Endothelial cell of umbilical vein (primary cell): ENCODE measurements at regions not wholly inside any gene's neighbourhood (a gene's known extent, or its start where the extent isn't known, plus 50 kb on each side); places are given as distances from the start of the nearest gene placed in this dataset.

Experiments
- BruUV-seq: library from RNA; stranded (reverse); fragments of 400-500 nt; replicated peaks from 2 replicates; lab custom pipeline; 2021; lab: Mats Ljungman, UMichigan
- CTCF ChIA-PET: fragments of 300-600, 350-600 bp; sonication (Branson Sonifier 250); formaldehyde crosslinking; loops from one replicate; lab custom pipeline; 2021; ENCODE audit warnings: antibody characterized with exemption, inconsistent platforms; lab: Charles Lee
- POLR2A ChIA-PET: fragments of 300-600, 350-600 bp; sonication (Branson Sonifier 250); formaldehyde crosslinking; loops from one replicate; lab custom pipeline; 2021; ENCODE audit warnings: antibody characterized with exemption, inconsistent platforms; lab: Charles Lee
- DNase-seq: peaks from one replicate; pipeline ENCODE4 v3.0.0-alpha.2; 2011; ENCODE audit warnings: low read depth, low spot score
- FAIRE-seq: peaks from 2 replicates; lab custom pipeline; 2011; peaks lifted over from hg19 to GRCh38; lab: Jason Lieb, UNC
- H2AFZ ChIP-seq: 2 replicates; pipeline ENCODE4 v1.6.0; 2012; ENCODE audit warnings: low read depth, low read length, control low read depth, inconsistent platforms
- H3K27ac ChIP-seq: 2 replicates; pipeline ENCODE4 v1.5.1; 2011; ENCODE audit warnings: low read depth, mild to moderate bottlenecking, control low read depth, low read length, moderate library complexity; ENCODE audit not compliant: insufficient read depth
- H3K27me3 ChIP-seq, 2 experiments: 2 replicates each; pipeline versions ENCODE4 v1.6.0 to v1.6.1; 2011; ENCODE audit warnings: low read length in 2 of 2, mixed read lengths in 1 of 2; ENCODE audit not compliant: control insufficient read depth in 2 of 2, insufficient read depth in 2 of 2
- H3K36me3 ChIP-seq, 2 experiments: 2 replicates in 1 of 2; 3 replicates in 1 of 2; pipeline ENCODE4 v1.5.1; 2011; ENCODE audit warnings: low read length in 2 of 2, mild to moderate bottlenecking in 1 of 2, moderate library complexity in 1 of 2; ENCODE audit not compliant: control insufficient read depth in 2 of 2, insufficient read depth in 2 of 2; ENCODE audit errors: extremely low read depth in 1 of 2
- H3K4me1 ChIP-seq: 3 replicates; pipeline ENCODE4 v1.5.1; 2011; ENCODE audit warnings: mild to moderate bottlenecking, low read length; ENCODE audit not compliant: control insufficient read depth, insufficient read depth; ENCODE audit errors: extremely low read depth
- H3K4me2 ChIP-seq: 2 replicates; pipeline ENCODE4 v1.6.1; 2011; ENCODE audit warnings: low read length, control low read depth, mixed read lengths; ENCODE audit not compliant: insufficient read depth
- H3K4me3 ChIP-seq, 3 experiments: fragments of 200-600 bp in 1 of 3; sonication (generic), shearing (Covaris generic) in 1 of 3; replicated peaks in 1 of 3; 2 replicates each; pipeline ENCODE4 v1.5.1; 2011 to 2016; ENCODE audit warnings: control low read depth in 3 of 3, low read length in 3 of 3, mild to moderate bottlenecking in 2 of 3, inconsistent platforms in 1 of 3, low read depth in 1 of 3, moderate library complexity in 1 of 3; ENCODE audit not compliant: insufficient read depth in 1 of 3
- H3K79me2 ChIP-seq: 2 replicates; pipeline ENCODE4 v1.6.0; 2012; ENCODE audit warnings: low read length, inconsistent platforms; ENCODE audit not compliant: control insufficient read depth, insufficient read depth
- H3K9ac ChIP-seq: replicated peaks from 2 replicates; pipeline ENCODE3; 2011; ENCODE audit warnings: low read length, control low read depth; ENCODE audit not compliant: insufficient read depth; ENCODE audit errors: extremely low read depth
- H3K9me1 ChIP-seq: replicated peaks from 3 replicates; pipeline ENCODE4 v1.6.0; 2011; ENCODE audit warnings: mild to moderate bottlenecking, low read length; ENCODE audit not compliant: control insufficient read depth, insufficient read depth; ENCODE audit errors: extremely low read depth
- H3K9me3 ChIP-seq: replicated peaks from 2 replicates; pipeline ENCODE4 v1.5.1; 2012; ENCODE audit warnings: low read length, inconsistent platforms; ENCODE audit not compliant: control insufficient read depth, insufficient read depth
- H4K20me1 ChIP-seq: replicated peaks from 2 replicates; pipeline ENCODE3; 2011; ENCODE audit warnings: mild to moderate bottlenecking, low read length; ENCODE audit not compliant: control insufficient read depth, insufficient read depth; ENCODE audit errors: extremely low read depth
- CTCF ChIP-seq, 2 donors: IDR thresholded peaks; 1 replicate in 1 of 2; 2 replicates in 1 of 2; pipeline ENCODE4 v1.5.1; 2011; ENCODE audit warnings: low read length in 2 of 2, mild to moderate bottlenecking in 2 of 2, moderate library complexity in 2 of 2, control low read depth in 1 of 2, inconsistent platforms in 1 of 2, low read depth in 1 of 2; ENCODE audit not compliant: insufficient read depth in 1 of 2; ENCODE audit errors: extremely low read depth in 1 of 2
- EZH2 ChIP-seq: IDR thresholded peaks from 2 replicates; pipeline ENCODE4 v1.6.1; 2012; ENCODE audit warnings: borderline replicate concordance, low read depth, mild to moderate bottlenecking, moderate library complexity, low read length, inconsistent platforms; ENCODE audit not compliant: severe bottlenecking
- FOS ChIP-seq: IDR thresholded peaks from 2 replicates; pipeline ENCODE4 v1.6.1; 2011; ENCODE audit warnings: mild to moderate bottlenecking, low read length, moderate library complexity, borderline replicate concordance; ENCODE audit not compliant: insufficient read depth
- GATA2 ChIP-seq: IDR thresholded peaks from 2 replicates; pipeline ENCODE4 v1.7.0; 2011; ENCODE audit warnings: low read depth, mild to moderate bottlenecking, moderate library complexity, mixed read lengths, low read length; ENCODE audit not compliant: insufficient read length, insufficient read depth
- JUN ChIP-seq: IDR thresholded peaks from 2 replicates; pipeline ENCODE4 v1.6.1; 2011; ENCODE audit warnings: borderline replicate concordance, low read depth; ENCODE audit not compliant: insufficient read length, insufficient read depth
- MAX ChIP-seq: IDR thresholded peaks from 2 replicates; pipeline ENCODE4 v1.6.1; 2011; ENCODE audit not compliant: insufficient read depth, insufficient read length
- MYC ChIP-seq: IDR thresholded peaks from one replicate; pipeline ENCODE4 v1.6.1; 2011; ENCODE audit warnings: mild to moderate bottlenecking, low read depth, low read length
- POLR2A ChIP-seq: IDR thresholded peaks from 2 replicates; pipeline ENCODE4 v1.6.1; 2012; ENCODE audit warnings: low read depth, mild to moderate bottlenecking, control low read depth, low read length
- POLR2AphosphoS5 ChIP-seq: IDR thresholded peaks from 2 replicates; pipeline ENCODE4 v1.6.1; 2012; ENCODE audit warnings: low read depth, mild to moderate bottlenecking, control low read depth, low read length, moderate library complexity; ENCODE audit not compliant: insufficient read depth
- dilution Hi-C: fragments of 300-500 bp; cut with MboI; formaldehyde crosslinking; loops from one replicate; pipeline ENCODE4 v1.15.0; 2019; ENCODE audit warnings: low sequenced_read_pairs; ENCODE audit not compliant: extremely low pct_ligation_motif_present
- intact Hi-C: fragments of 100-400 bp; cut with micrococcal nuclease; formaldehyde crosslinking; loops from one replicate; pipeline ENCODE4 v1.10.0; 2022

GRCh38 chr10:28837613-28838390 lies 160.5 kb downstream of the BAMBI start:
- H3K79me2 ChIP-seq: no peaks in the 10 kb centered on the region
- CTCF ChIA-PET: no interaction called here
- no peak overlapping the region for H2AFZ ChIP-seq
- H3K9me3 ChIP-seq: no peaks in the 10 kb centered on the region
- H3K27me3 ChIP-seq: peaks cover 0 to 3% of the 10 kb centered on the region in 2 experiments
- dilution Hi-C loops (no loop called here), intact Hi-C loops (no loop called here)
- H3K4me1 ChIP-seq: peaks cover 9% of the 10 kb centered on the region
- no peak overlapping the region for H3K27ac ChIP-seq
- no peaks in the 10 kb centered on the region for H4K20me1 ChIP-seq
- DNase-seq (no peak), FAIRE-seq (no peak)
- no TSS peak for BruUV-seq
- POLR2A ChIA-PET: no interaction called here
- no peaks in the 10 kb centered on the region for H3K36me3 ChIP-seq
- H3K4me2 ChIP-seq: no peak overlapping the region
- H3K9ac ChIP-seq: no peak overlapping the region
- no peak overlapping the region for H3K4me3 ChIP-seq
- peaks cover 2% of the 10 kb centered on the region for H3K9me1 ChIP-seq
- TF ChIP-seq MYC (no peak), POLR2AphosphoS5 (no peak), FOS (no peak), CTCF (IDR thresholded peaks at IDR 0.05; ENCODE audit: extremely low read depth in 1 of 2, insufficient read depth in 1 of 2, low read depth in 1 of 2, low read length in 2 of 2) (no peak), JUN (no peak), GATA2 (no peak), EZH2 (no peak), MAX (no peak), POLR2A (no peak)
